K562 (cell line): ENCODE measurements at regions not wholly inside any gene's neighbourhood (a gene's known extent, or its start where the extent isn't known, plus 50 kb on each side); places are given as distances from the start of the nearest gene placed in this dataset.
A peak's percentile ranks its signal among the peaks of the same experiment; 100 is the strongest.

ENCODE experiments used
- E2F3 ChIP-seq: fragments of 250-450 bp; sonication (Bioruptor Pico); IDR thresholded peaks from 2 replicates; pipeline ENCODE4 v1.4.0; 2020; ENCODE audit warnings: mild to moderate bottlenecking
- ETV5 ChIP-seq: sonication (generic); formaldehyde crosslinking; IDR thresholded peaks from 2 replicates; pipeline ENCODE4 v1.4.0; 2020; ENCODE audit warnings: low read depth, mild to moderate bottlenecking, missing genetic modification reagents
- EZH2 ChIP-seq: IDR thresholded peaks from 2 replicates; pipeline ENCODE4 v1.6.1; 2012; ENCODE audit warnings: low read depth, mild to moderate bottlenecking, inconsistent platforms, low read length, borderline replicate concordance
- HNRNPK ChIP-seq: fragments of 200-400 bp; formaldehyde crosslinking; IDR thresholded peaks from one replicate; pipeline ENCODE4 v1.6.1; 2018; ENCODE audit warnings: mild to moderate bottlenecking, low read depth, low read length; ENCODE audit not compliant: poor library complexity, severe bottlenecking
- HNRNPLL ChIP-seq: fragments of 200-400 bp; formaldehyde crosslinking; IDR thresholded peaks from 2 replicates; pipeline ENCODE4 v1.6.1; 2017; ENCODE audit warnings: low read length, low read depth, mild to moderate bottlenecking; ENCODE audit not compliant: poor library complexity, severe bottlenecking
- KAT7 ChIP-seq: sonication (generic); formaldehyde crosslinking; IDR thresholded peaks from 2 replicates; pipeline ENCODE4 v1.8.0; 2022; ENCODE audit warnings: missing genetic modification reagents, mild to moderate bottlenecking, borderline replicate concordance
- POLR3G ChIP-seq: IDR thresholded peaks from 2 replicates; pipeline ENCODE4 v1.6.1; 2011; ENCODE audit not compliant: insufficient read length, insufficient replicate concordance; ENCODE audit errors: extremely low read depth
- RBM25 ChIP-seq: fragments of 200-400 bp; formaldehyde crosslinking; IDR thresholded peaks from 2 replicates; pipeline ENCODE4 v1.6.1; 2018; ENCODE audit warnings: low read length, low read depth, moderate library complexity; ENCODE audit not compliant: severe bottlenecking
- RERE ChIP-seq: sonication (generic); formaldehyde crosslinking; IDR thresholded peaks from 2 replicates; pipeline ENCODE4 v1.8.0; 2023; ENCODE audit warnings: missing genetic modification reagents, mild to moderate bottlenecking, borderline replicate concordance
- TSC22D4 ChIP-seq: fragments of 450-650 bp; IDR thresholded peaks from 2 replicates; pipeline ENCODE4 v1.6.1; 2016; ENCODE audit warnings: missing genetic modification characterization, missing biosample characterization, control low read depth
- TF ChIP-seq, protein P1 (sequence below): fragments of 250-450 bp; sonication (Bioruptor Pico); IDR thresholded peaks from 2 replicates; pipeline ENCODE4 v1.5.0; 2022; ENCODE audit warnings: mild to moderate bottlenecking
- TF ChIP-seq, protein P2 (sequence below): fragments of 450-650 bp; formaldehyde crosslinking; IDR thresholded peaks from 2 replicates; pipeline ENCODE4 v1.4.0; 2022; ENCODE audit warnings: missing genetic modification characterization
- TF ChIP-seq, protein P3 (sequence below): fragments of 250-450 bp; sonication (Bioruptor Pico); IDR thresholded peaks from 2 replicates; pipeline ENCODE4 v1.8.0; 2022; ENCODE audit warnings: inconsistent platforms
- TF ChIP-seq, protein P4 (sequence below): fragments of 250-450 bp; sonication (Bioruptor Pico); IDR thresholded peaks from 2 replicates; pipeline ENCODE4 v1.8.0; 2021; ENCODE audit warnings: mild to moderate bottlenecking, moderate library complexity

GRCh38 chr2:74048843-74049519, 64.3 kb downstream of the TET3 start (continued):
- TF ChIP-seq HNRNPK (no peak), TSC22D4 (tag) (no peak), HNRNPLL (no peak), POLR3G (no peak), RERE (CRISPR knock-in tag) (no peak), E2F3 (no peak), ETV5 (CRISPR knock-in tag) (peak; percentile 97), RBM25 (no peak), KAT7 (peak; percentile 60; the same call in 1 of the 2 replicates), EZH2 (no peak)
- TF ChIP-seq, protein P1, sequence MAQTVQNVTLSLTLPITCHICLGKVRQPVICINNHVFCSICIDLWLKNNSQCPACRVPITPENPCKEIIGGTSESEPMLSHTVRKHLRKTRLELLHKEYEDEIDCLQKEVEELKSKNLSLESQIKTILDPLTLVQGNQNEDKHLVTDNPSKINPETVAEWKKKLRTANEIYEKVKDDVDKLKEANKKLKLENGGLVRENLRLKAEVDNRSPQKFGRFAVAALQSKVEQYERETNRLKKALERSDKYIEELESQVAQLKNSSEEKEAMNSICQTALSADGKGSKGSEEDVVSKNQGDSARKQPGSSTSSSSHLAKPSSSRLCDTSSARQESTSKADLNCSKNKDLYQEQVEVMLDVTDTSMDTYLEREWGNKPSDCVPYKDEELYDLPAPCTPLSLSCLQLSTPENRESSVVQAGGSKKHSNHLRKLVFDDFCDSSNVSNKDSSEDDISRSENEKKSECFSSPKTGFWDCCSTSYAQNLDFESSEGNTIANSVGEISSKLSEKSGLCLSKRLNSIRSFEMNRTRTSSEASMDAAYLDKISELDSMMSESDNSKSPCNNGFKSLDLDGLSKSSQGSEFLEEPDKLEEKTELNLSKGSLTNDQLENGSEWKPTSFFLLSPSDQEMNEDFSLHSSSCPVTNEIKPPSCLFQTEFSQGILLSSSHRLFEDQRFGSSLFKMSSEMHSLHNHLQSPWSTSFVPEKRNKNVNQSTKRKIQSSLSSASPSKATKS (CRISPR knock-in tag) = no peak
- TF ChIP-seq, protein P2, sequence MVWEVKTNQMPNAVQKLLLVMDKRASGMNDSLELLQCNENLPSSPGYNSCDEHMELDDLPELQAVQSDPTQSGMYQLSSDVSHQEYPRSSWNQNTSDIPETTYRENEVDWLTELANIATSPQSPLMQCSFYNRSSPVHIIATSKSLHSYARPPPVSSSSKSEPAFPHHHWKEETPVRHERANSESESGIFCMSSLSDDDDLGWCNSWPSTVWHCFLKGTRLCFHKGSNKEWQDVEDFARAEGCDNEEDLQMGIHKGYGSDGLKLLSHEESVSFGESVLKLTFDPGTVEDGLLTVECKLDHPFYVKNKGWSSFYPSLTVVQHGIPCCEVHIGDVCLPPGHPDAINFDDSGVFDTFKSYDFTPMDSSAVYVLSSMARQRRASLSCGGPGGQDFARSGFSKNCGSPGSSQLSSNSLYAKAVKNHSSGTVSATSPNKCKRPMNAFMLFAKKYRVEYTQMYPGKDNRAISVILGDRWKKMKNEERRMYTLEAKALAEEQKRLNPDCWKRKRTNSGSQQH (CRISPR knock-in tag) = no peak
- TF ChIP-seq, protein P3, sequence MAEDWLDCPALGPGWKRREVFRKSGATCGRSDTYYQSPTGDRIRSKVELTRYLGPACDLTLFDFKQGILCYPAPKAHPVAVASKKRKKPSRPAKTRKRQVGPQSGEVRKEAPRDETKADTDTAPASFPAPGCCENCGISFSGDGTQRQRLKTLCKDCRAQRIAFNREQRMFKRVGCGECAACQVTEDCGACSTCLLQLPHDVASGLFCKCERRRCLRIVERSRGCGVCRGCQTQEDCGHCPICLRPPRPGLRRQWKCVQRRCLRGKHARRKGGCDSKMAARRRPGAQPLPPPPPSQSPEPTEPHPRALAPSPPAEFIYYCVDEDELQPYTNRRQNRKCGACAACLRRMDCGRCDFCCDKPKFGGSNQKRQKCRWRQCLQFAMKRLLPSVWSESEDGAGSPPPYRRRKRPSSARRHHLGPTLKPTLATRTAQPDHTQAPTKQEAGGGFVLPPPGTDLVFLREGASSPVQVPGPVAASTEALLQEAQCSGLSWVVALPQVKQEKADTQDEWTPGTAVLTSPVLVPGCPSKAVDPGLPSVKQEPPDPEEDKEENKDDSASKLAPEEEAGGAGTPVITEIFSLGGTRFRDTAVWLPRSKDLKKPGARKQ (CRISPR knock-in tag) = no peak
- TF ChIP-seq, protein P4, sequence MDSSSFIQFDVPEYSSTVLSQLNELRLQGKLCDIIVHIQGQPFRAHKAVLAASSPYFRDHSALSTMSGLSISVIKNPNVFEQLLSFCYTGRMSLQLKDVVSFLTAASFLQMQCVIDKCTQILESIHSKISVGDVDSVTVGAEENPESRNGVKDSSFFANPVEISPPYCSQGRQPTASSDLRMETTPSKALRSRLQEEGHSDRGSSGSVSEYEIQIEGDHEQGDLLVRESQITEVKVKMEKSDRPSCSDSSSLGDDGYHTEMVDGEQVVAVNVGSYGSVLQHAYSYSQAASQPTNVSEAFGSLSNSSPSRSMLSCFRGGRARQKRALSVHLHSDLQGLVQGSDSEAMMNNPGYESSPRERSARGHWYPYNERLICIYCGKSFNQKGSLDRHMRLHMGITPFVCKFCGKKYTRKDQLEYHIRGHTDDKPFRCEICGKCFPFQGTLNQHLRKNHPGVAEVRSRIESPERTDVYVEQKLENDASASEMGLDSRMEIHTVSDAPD (CRISPR knock-in tag) = no peak
